Smooth muscle cell of the brain vasculature (primary cell): ENCODE measurements at regions not wholly inside any gene's neighbourhood (a gene's known extent, or its start where the extent isn't known, plus 50 kb on each side); places are given as distances from the start of the nearest gene placed in this dataset.

ENCODE experiments used
- DNase-seq: peaks from one replicate; pipeline ENCODE4 v3.0.0-alpha.2; 2012; ENCODE audit warnings: low read depth, low spot score

DNA sequence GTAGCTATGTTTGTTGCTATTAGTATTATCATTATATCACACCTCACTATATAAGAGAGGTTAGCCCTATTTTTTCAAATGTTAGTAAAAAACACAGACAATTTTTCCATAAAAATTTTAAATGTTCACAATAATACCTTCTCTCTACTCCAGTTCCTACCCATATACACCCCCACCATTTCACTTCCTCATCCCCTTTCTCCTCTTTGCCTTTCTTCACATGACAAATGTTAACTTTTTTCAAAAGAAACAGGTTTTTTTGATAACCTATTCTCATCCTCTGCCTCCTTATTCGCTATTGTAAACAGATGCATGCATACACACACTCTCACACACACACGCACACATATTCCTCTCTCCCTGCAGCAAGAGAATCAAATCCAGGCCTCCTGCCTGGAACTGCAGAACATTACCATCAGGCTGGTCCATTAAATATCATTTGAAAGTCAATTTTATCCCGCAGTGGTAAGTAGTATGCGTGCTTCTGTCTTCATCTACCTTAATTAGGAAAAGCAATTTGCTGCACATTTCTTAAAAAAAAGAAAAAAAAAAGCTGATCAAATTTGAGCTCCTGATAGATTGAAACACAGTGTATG, 55.5 kb downstream of the MID1IP1 start:
- no peak for DNase-seq

DNA sequence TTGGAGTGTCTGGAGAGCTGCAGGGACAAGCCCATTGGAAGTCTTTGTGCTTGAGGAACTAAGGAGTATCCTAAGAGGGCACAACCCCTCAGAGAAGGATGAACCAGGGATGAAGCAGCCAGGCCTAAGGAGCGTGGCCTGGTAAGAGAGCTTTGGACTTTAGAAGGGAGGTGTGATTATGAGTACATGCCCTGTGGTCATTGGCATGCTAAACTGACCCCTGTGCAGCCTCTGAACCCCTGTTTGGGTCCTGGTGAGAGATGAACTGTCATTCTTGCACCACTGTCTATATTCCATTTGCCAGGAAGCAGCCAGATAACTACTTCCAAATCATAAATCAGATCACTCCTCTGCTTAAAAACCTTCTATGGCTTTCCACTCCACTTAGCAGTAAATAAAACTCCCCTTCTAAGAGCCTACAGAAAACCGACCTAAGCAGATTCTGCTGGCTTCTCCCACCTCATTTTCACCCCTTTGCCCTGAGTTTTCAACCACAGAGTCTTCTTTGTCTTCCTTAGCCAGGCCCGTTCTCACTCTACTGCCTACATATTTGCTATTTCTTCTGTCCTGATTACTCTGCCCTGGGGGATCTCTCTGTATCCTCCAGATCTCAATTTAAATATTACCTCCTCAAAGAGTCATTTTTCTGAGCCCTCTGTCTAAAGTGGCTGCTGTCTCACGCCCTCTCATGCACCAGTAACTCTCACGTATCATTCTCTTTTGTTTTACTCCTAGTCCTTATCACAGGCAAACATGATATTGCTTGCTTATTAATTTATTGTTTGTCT, 56.7 kb downstream of the MID1IP1 start:
- DNase-seq: no peak

DNA sequence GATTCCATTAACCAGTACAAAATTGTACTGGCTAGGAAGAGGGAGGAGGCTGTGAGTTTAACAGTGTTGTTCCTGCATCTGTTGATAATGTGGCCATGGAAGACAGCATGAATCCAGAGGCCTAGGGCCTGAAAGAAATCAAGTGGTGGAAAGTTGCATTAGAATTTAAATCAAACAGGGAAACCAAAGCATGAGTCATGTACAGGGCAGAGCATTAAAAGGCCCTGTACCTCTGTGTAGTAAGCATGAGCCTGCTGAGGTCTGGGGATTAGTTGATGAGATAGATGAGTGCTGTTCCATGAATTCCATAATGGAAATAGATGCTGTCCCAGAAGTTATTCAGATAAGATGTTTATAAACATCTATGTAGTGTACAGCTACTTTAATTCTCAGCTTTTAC, 58.3 kb downstream of the MID1IP1 start:
- no peak for DNase-seq

DNA sequence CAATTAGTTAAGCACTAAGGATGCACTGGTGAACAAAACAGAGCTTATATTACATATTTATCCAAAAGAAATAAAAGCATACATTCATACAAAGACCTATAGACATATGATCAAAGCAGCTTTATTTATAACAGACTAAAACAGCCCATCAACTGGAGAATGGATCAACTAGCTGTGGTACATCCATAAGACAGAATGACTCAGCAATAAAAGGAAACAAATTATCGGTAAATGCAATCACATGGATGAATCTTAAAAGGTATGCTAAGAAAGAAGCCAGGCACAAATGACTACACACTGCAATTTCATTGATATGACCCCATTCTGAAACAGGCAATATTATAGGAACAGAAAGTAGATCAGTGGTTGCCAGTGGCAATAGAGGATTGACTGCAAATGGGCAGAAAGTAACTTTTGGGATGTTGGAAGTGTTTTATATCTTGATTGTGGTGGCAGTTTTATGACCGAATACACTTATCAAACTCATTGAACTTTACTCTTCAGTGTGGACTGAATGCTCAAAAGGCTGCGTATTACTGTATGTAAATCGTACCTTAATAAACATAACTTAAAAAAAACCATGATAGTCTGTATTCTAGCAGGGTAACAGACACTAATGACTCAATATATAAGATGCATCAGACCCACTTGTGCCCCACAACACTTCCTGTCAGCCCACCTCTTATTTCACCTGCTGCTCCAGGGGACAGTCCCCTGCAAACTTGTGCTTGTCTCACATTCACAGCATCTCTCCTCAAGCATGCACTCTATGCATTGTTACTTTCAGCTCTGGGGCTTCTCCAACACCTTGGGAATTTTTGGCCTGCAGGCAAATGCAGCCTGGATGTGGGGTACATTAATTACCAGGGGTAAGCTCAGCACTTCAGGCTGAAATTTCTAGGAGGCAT, 59.1 kb downstream of the MID1IP1 start:
- DNase-seq: no peak

DNA sequence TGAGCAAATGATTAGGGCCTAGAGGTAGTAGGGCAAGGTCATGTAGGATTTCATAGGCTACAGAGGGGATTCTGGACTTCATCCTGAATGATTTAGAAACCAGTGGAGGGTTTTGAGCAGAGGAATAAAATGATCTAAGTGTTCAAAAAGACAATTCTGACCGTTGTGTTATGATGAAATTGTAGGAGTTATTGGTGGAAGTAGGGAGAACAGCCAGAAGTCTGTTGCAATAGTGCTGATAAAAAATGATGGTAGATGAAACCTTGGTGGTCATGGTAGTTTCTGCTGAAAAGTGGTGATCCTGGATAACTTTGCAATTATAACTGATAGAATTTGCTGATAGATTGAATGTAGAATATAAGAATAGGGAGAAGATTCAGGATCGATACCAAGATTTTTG, 60.2 kb downstream of the MID1IP1 start:
- DNase-seq: no peak

DNA sequence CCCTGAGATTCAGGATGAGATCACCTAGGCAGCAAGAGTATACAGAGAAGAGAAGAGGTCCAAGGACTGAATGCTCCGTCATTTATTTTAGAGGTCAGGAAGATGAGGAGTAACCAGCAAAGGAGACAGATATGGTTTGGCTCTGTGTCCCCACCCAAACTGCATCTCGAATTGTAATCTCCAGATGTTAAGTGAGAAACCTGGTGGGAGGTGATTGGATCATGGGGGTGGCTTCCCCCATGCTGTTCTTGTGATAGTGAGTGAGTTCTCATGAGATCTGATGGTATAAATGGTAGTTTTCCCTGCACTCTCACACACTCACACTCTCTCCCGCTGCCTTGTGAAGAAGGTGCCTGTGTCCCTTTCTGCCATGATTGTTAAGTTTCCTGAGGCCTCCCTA, 60.8 kb downstream of the MID1IP1 start:
- no peak for DNase-seq

DNA sequence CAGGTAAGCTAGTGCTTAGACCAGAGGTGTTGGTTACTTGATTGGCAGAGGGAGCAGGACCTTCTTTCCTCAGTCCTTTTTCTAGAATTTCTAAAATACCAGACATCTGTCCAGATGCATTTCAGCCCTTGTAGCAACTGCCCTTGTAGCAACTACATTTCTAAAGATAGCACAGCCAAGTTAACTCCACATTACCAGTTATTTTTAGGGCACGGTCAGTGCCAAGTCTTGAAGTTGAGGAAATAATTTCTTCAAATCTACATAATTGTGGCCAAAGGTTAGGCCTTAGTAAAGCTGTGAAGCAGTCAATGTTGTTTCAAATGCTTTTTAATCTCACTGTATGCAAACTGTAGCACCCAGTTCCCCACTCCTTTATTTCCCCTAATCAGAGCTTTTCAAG, 62.9 kb downstream of the MID1IP1 start:
- no peak for DNase-seq

DNA sequence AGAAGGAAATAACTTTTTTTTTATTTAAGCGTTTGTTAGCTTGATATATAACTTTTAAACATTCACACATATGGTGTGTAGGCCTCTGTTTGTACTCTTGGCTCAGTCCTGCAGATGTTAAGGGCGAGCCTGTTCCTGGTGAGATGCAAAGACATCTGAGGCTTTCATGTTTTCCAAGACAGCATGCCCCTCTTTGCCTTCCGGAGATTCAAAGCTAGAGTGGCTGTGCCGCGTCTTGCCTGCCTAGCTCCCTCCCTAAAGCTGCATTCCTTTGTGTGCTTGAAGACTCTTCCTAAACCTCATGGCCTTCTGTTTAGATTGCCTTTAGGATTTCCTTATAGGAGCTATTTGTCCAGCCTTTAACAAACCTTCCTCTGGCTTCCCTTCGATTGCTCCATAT, 67.1 kb downstream of the MID1IP1 start:
- no peak for DNase-seq

DNA sequence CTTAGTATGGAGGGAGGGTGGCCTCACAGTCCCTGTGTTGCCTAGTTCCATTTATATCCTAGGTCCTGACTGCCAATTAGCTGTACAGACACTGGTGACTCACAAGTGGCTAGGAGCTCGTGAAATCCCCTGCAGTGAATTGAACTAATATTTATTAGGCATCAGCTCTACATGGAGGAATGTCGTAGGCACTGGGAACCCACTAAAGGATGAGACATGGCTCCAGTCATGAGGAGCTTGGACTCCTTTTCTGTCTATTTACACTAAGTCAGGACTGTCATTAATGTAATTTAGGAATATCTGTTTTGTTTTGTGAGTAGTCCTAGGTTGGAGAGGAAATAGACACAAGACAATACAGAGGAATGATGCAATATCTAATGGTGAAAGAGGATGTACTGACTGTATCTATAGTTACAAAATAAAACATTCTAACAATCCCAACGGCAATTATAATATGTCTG, 67.7 kb downstream of the MID1IP1 start:
- no peak for DNase-seq

DNA sequence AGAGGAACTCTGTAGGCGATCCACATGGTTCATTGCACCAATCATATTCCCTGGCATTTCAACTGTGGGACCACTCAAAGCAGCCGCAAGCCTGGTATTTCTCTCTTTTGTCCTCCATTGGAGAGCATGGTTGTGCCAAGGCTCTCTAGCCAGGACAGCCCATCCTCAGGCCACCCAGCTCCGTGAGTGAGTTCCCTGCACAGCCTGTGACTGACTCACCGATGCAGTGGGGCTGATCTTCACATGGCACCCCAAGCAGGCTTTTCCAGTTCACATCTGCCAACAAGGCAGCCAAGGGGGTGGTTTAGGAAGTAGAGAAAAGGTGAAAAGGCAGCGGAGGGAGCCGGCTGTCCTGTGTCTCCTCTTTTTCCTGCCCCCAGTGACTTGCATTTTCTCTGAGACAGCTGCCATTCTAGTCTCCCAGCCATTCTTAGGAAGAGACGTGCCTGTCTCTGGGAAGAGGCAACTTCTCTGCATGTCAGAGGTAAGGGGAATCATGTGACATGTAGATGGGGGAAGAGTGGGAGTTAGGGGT, 69.2 kb downstream of the MID1IP1 start:
- no peak for DNase-seq

DNA sequence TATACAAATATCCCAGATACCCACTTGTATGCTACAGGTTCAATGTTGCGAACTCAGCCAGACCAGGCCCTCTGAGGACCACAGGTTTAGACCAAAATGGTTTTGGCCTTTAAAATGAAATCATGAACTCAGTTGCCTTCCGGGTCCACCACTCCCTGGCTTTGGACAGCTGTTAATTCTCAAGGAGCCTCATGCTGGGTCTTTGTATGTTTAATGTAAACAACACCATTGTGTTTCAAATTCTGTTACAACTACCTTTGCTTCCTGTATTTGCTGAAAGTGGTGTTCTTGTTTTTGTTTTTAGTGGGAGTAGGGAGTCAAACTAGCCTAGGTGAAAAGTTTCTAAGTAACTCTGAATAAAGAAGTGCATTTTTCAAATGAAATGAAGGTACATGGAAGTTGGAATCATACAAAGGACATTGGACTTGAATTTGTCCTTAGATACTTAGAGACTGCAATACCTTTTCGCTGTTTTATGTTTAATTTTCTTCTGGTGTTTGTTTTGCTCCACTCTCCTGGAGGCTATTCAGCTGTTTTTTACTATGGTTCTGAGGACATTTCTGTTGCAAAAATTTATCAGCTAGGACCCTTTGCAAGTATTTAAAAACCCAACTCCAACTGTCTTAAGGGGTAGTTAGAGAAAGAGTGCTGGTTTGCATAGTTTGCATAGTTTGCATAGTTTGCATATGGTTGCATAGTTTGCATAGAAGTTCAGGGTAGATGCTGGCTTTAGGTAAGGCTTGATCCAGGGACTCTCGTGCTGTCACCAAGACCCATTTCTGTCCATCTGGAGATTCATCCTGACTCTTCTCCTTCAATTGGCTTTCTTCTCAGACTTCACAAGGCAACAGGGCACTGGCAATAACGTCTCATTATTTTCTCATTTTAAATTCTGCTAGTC, 70.1 kb downstream of the MID1IP1 start:
- DNase-seq: no peak

DNA sequence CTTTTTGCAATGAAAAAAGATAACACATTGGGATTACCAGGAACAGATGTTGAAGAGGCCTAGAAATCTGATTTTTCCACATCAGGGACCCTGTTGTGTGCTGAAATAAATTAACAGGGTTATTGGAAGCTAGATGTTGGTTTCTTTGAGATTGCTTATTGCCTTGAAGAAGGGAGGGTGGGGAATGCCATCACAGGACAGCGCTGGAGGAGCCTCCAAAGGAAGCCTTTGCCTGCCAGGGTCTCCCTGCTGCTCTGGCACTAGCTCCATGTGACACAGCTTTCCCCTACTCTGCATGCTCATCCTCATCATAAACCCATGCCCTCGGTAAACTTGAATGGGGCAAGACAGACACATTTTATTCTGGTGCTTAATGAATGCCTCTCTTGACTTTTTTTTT, 76.1 kb downstream of the MID1IP1 start:
- no peak for DNase-seq

DNA sequence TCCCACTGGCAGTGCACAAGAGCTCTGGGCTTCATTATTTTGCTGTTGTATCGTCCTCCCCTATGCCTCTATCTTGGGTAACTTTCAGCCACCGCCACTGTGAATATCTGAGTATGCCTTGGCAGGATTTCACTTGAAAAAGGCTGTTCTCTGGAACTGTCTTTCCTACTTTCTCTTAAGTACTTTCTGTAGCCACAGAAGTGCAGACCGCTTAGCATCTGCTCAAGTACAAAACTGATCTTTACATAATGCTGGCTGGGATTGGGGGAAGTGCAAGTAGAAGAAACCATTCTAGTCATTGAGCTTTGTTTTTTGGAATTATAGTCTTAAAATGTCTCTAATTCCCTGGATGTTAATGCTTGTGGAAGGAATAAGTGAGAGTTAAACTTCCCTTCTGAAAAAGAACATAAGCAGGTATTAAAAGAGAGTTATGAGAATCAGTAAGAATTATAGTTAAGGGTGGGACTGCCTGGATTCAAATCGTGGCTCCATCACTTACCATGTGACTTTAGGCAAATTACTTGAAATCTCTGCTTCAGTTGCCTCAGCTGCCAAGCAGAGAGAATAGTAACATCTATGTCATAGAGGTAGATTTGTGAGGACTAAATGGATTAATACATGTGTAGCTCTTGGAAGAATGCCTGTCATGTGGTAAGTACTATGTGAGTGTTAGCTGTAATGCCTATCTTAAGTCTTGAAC, 77.5 kb downstream of the MID1IP1 start:
- no peak for DNase-seq

DNA sequence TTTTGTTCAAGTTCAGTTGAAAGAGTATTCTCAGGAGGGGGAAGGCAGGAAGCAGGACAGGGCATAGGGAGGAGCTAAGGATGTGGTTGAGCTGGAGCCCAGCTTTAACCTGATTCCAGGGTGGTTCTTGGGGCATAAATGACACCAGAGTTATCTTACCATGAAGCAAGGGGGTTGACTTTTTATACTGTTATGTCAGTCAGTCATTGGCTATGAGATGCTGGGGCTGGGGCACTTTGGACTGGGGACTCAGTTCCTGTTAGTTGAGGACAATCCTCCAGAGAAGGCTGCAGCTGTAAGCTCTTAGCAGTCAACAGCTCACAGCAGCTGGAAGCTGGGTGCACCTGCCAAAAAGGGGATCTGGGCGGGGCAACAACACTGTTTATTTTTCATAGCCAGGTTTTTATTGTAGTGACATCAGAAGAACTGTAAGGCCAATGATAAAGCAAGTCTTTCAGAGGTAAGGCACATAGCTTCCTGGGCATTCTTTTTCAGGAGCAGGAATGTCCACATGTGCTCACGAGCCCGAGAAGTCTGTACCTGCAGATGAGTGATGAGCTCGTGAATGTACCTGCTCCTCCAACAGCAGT, 78.5 kb downstream of the MID1IP1 start:
- DNase-seq: no peak

DNA sequence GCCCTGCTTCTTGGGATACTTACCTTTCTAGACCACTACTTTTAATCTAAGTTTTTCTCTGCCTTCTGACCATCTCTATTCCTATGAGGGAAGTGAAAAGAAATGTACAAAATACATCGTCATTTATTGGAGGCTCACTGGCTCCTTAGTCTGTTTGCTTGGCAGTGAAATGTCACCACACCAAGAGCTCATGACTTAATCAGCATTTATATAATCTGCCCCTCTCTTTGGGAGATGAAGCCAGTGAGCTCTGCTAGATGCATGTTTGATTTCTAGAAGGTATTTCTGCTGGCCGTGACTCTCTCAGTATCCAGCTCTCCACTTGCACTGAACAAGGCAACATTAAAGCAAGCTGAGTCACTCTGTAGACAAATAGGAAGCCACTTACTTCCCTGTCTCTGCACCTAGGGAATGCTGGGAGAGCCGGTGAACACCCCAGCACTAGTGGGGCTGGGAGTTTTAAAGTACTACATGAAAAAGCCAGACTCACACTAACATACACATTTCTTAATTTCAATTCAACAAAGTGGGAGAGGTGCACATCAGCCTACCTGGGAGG, 79.1 kb downstream of the MID1IP1 start:
- no peak for DNase-seq

DNA sequence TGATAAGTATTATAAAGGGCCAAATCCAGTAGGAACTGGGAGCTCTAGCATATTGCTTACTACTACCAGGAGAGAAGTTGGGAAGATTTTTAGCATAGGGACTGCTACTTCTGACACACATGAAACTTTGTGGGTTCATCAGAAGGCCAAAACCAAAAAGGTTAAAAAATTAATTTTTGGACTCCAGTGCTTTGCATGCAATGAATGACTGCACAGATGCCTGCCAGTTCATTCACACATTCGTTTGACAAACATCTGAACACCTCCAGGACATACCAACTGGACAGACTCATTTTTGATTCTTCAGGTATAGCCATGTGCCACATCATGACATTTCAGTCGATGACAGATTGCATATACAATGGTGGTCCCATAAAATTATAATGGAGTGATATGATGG, 79.8 kb downstream of the MID1IP1 start:
- DNase-seq: no peak

DNA sequence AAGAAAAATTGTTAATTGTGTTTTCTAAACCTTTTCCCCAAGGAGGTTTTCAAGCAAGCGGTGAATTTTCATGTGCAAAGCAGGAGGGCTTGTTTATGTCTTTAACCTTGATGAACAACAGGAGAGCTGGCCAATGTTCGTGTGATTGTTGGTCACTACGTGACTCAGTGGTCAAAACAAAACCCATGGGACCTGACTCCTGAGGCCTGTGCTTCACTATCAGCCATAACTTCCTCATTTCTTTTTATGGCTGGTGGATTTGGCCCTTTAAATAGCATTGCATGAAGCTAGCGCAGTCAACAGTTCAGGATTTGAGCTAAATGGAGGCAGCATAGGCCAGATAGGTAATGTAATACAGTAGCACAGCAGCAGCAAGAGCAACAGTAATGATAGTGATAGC, 80.5 kb downstream of the MID1IP1 start:
- no peak for DNase-seq

DNA sequence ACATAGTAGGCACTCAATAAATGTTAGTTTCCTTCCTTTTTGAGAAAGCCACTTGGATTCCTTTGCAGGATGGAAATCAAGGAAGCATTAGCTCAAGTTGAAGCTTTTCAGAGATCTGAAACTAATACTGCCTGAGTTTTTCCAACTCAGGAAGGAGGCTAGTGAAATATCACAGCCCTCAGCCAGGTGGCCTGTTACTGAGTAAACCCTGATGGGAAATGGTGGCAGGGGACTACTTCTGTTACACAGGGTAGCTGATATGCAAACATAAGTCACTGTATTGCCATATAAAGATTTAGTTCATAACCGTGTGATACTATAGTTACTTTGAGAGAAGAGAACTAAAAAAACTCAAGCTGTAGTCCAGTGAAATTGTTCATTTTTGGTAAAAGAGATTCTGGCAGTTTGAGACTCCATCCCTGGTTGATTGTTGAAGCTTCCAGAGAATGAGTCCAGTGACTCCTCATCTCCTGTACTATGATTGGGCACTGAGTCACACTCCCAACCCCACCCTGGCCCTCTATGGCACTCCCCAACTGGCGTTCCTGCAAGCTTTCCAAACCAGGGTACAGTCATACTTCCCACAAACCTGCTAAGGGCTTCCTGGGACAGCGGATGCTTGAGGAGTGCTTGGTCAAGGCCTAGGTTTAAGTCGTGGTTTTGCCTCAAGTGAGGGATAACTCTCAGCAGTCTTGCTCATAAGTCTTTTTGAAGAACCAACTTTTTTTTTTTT, 81.8 kb downstream of the MID1IP1 start:
- DNase-seq: no peak

DNA sequence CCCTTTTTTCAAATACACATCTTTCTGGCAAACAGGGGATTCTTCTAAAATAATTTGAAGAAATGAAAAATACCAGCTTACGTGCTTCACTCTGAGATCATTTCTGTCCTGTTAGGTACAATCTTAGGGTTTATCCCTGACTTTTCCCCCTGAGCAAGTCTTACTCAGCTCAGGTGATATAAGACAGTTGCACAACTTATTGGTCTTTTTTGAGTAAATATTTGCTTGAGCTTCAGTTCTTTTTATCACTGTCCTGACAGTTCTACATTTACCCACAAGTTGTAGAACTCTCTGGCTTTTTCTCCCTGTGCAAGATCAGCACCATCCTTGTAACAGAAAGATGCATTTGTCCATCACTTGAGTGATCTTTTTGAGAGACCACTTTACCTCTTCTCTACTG, 84.9 kb downstream of the MID1IP1 start:
- no peak for DNase-seq
